Activated B cell treated with CpG ODN at 0.5 μM for 24 hours (primary cell): ENCODE measurements at regions not wholly inside any gene's neighbourhood (a gene's known extent, or its start where the extent isn't known, plus 50 kb on each side); places are given as distances from the start of the nearest gene placed in this dataset.

Experiments
- ATAC-seq: fragments of 200-7000 bp; cut with Tn5 transposase; one replicate; pipeline ENCODE4 v1.10.0; 2021; ENCODE audit warnings: low read depth, mild to moderate bottlenecking, moderate library complexity
- CTCF ChIA-PET: fragments of 350-600 bp; sonication (Branson Sonifier 250); formaldehyde crosslinking; loops from one replicate; lab custom pipeline; 2021; ENCODE audit warnings: antibody characterized with exemption; lab: Charles Lee
- POLR2A ChIA-PET: fragments of 350-600 bp; sonication (Branson Sonifier 250); formaldehyde crosslinking; loops from one replicate; lab custom pipeline; 2021; ENCODE audit warnings: antibody characterized with exemption; lab: Charles Lee
- DNase-seq: peaks from one replicate; pipeline ENCODE4 v3.0.0; 2022
- H3K27ac Mint-ChIP-seq: one replicate; pipeline ENCODE4 v1.8.0; 2020; ENCODE audit warnings: mixed read lengths
- H3K27me3 Mint-ChIP-seq: one replicate; pipeline ENCODE4 v1.8.0; 2021; ENCODE audit warnings: mixed read lengths
- H3K36me3 Mint-ChIP-seq: one replicate; pipeline ENCODE4 v1.8.0; 2021; ENCODE audit warnings: low read depth, mixed read lengths
- H3K4me1 Mint-ChIP-seq: one replicate; pipeline ENCODE4 v1.8.0; 2021; ENCODE audit warnings: mixed read lengths
- H3K4me3 Mint-ChIP-seq: one replicate; pipeline ENCODE4 v1.8.0; 2020; ENCODE audit warnings: mild to moderate bottlenecking, mixed read lengths
- H3K9me3 Mint-ChIP-seq: one replicate; pipeline ENCODE4 v1.8.0; 2020; ENCODE audit warnings: mixed read lengths
- CTCF ChIP-seq: fragments of 200-600 bp; IDR thresholded peaks from one replicate; pipeline ENCODE4 v1.8.0; 2022; ENCODE audit warnings: antibody characterized with exemption, mild to moderate bottlenecking
- intact Hi-C: fragments of 100-400 bp; cut with micrococcal nuclease; formaldehyde crosslinking; loops from one replicate; pipeline ENCODE4 v1.15.1; 2024

GRCh38 chr2:172280571-172281361, 146.6 kb upstream of the ITGA6 start:
- no peak for TF ChIP-seq CTCF

GRCh38 chr2:172281648-172282570, 145.5 kb upstream of the ITGA6 start:
- Mint-ChIP-seq H3K36me3 (no peaks in the 10 kb centered on the region), H3K9me3 (peaks cover 3% of the 10 kb centered on the region), H3K4me3 (no peak overlapping the region), H3K27me3 (peaks cover 7% of the 10 kb centered on the region), H3K4me1 (peaks cover 9% of the 10 kb centered on the region), H3K27ac (no peak overlapping the region)
- ATAC-seq: no peak
- POLR2A ChIA-PET: no interaction called here
- intact Hi-C loops: no loop called here
- DNase-seq: no peak
- CTCF ChIA-PET: no interaction called here
- TF ChIP-seq CTCF: no peak

More at GRCh38 chr2:172280571-172281361, 146.6 kb upstream of the ITGA6 start:
- peaks cover 4% of the 10 kb centered on the region for H3K9me3 Mint-ChIP-seq
- ChIA-PET CTCF (no interaction called here), POLR2A (no interaction called here)
- H3K27me3 Mint-ChIP-seq: peaks cover 10% of the 10 kb centered on the region
- ATAC-seq (no peak), DNase-seq (no peak)
- H3K4me3 Mint-ChIP-seq: no peak overlapping the region
- H3K36me3 Mint-ChIP-seq: no peaks in the 10 kb centered on the region
- no peak overlapping the region for H3K27ac Mint-ChIP-seq
- intact Hi-C loops: no loop called here
- peaks cover 9% of the 10 kb centered on the region for H3K4me1 Mint-ChIP-seq

- Mint-ChIP-seq H3K4me1 (peaks cover 9% of the 10 kb centered on the region), H3K36me3 (no peaks in the 10 kb centered on the region), H3K27ac (no peak overlapping the region), H3K9me3 (no peaks in the 10 kb centered on the region), H3K27me3 (no peaks in the 10 kb centered on the region), H3K4me3 (no peak overlapping the region)
- ATAC-seq: no peak
- intact Hi-C loops: no loop called here
- ChIA-PET CTCF (no interaction called here), POLR2A (no interaction called here)
- TF ChIP-seq CTCF: no peak
- no peak for DNase-seq
These were observed 144.4 kb upstream of the ITGA6 start for GRCh38 chr2:172282944-172283343.

- CTCF ChIA-PET: no interaction called here
- TF ChIP-seq CTCF: no peak
- Mint-ChIP-seq H3K9me3 (no peaks in the 10 kb centered on the region), H3K36me3 (no peaks in the 10 kb centered on the region), H3K27me3 (no peaks in the 10 kb centered on the region), H3K4me3 (no peak overlapping the region), H3K27ac (no peak overlapping the region), H3K4me1 (peaks cover 9% of the 10 kb centered on the region)
- no peak for ATAC-seq
- intact Hi-C loops: no loop called here
- POLR2A ChIA-PET: no interaction called here
- DNase-seq: no peak
These were observed 143.9 kb upstream of the ITGA6 start for GRCh38 chr2:172283476-172283875.

- no peak for DNase-seq
- intact Hi-C loops: no loop called here
- peaks cover 9% of the 10 kb centered on the region for H3K4me1 Mint-ChIP-seq
- ChIA-PET POLR2A (no interaction called here), CTCF (no interaction called here)
- H3K4me3 Mint-ChIP-seq: no peak overlapping the region
- no peak for TF ChIP-seq CTCF
- H3K27me3 Mint-ChIP-seq: no peaks in the 10 kb centered on the region
- H3K36me3 Mint-ChIP-seq: no peaks in the 10 kb centered on the region
- H3K27ac Mint-ChIP-seq: no peak overlapping the region
- ATAC-seq: no peak
- H3K9me3 Mint-ChIP-seq: no peaks in the 10 kb centered on the region
These were observed 143.2 kb upstream of the ITGA6 start for GRCh38 chr2:172284209-172284608.
